Activated B cell treated with CpG ODN at 0.5 μM for 24 hours (primary cell): ENCODE measurements at regions not wholly inside any gene's neighbourhood (a gene's known extent, or its start where the extent isn't known, plus 50 kb on each side); places are given as distances from the start of the nearest gene placed in this dataset.
"Not testable (repeated sequence)": the region's sequence is repeated elsewhere in the genome, so short reads cannot be mapped to it uniquely, and the experiment has no call there.

Experiments used
- ATAC-seq: fragments of 200-7000 bp; cut with Tn5 transposase; one replicate; pipeline ENCODE4 v1.10.0; 2021; ENCODE audit warnings: low read depth, mild to moderate bottlenecking, moderate library complexity
- CTCF ChIA-PET: fragments of 350-600 bp; sonication (Branson Sonifier 250); formaldehyde crosslinking; loops from one replicate; lab custom pipeline; 2021; ENCODE audit warnings: antibody characterized with exemption; lab: Charles Lee
- POLR2A ChIA-PET: fragments of 350-600 bp; sonication (Branson Sonifier 250); formaldehyde crosslinking; loops from one replicate; lab custom pipeline; 2021; ENCODE audit warnings: antibody characterized with exemption; lab: Charles Lee
- DNase-seq: peaks from one replicate; pipeline ENCODE4 v3.0.0; 2022
- H3K27ac Mint-ChIP-seq: one replicate; pipeline ENCODE4 v1.8.0; 2020; ENCODE audit warnings: mixed read lengths
- H3K27me3 Mint-ChIP-seq: one replicate; pipeline ENCODE4 v1.8.0; 2021; ENCODE audit warnings: mixed read lengths
- H3K36me3 Mint-ChIP-seq: one replicate; pipeline ENCODE4 v1.8.0; 2021; ENCODE audit warnings: low read depth, mixed read lengths
- H3K4me1 Mint-ChIP-seq: one replicate; pipeline ENCODE4 v1.8.0; 2021; ENCODE audit warnings: mixed read lengths
- H3K4me3 Mint-ChIP-seq: one replicate; pipeline ENCODE4 v1.8.0; 2020; ENCODE audit warnings: mild to moderate bottlenecking, mixed read lengths
- H3K9me3 Mint-ChIP-seq: one replicate; pipeline ENCODE4 v1.8.0; 2020; ENCODE audit warnings: mixed read lengths
- intact Hi-C: fragments of 100-400 bp; cut with micrococcal nuclease; formaldehyde crosslinking; loops from one replicate; pipeline ENCODE4 v1.15.1; 2024
- TF ChIP-seq, protein P1 (sequence below): fragments of 200-600 bp; IDR thresholded peaks from one replicate; pipeline ENCODE4 v1.8.0; 2022; ENCODE audit warnings: antibody characterized with exemption, mild to moderate bottlenecking

DNA sequence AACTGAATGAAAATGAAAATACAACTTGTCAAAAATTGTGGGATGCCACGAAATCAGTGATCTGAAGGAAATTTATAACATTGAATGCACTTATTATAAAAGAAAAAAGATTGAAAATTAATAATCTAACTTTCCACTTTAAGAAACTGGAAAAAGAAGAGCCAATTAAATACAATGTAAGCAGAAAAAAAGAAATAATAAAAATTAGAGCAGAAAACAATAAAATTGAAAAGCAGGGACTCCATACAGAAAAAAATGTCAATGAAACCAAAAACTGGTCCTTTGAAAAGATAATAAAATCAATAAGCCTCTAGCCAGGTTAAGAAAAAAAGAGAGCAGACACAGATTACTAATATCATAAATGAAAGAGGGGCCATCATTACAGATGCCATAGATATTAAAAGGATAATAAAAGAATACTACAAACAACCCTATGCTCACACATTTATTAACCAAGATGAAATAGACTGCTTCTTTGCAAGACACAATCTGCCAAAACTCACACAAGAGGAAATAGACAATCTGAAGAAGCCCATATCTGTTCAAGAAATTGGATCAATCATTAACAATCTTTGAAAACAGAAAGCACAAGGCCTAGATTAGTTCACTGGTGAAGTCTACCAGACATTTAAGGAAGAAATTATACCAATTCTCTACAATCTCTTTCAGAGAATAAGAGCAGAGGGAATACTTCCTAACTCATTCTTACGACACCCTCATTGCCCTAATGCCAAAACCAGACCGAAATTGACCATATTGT is 233.8 kb upstream of the NEBL start:
- ATAC-seq (no peak), DNase-seq (no peak)
- Mint-ChIP-seq H3K27ac (no peak overlapping the region), H3K27me3 (no peaks in the 10 kb centered on the region), H3K36me3 (no peaks in the 10 kb centered on the region), H3K4me1 (no peaks in the 10 kb centered on the region), H3K9me3 (no peaks in the 10 kb centered on the region), H3K4me3 (no peak overlapping the region)
- intact Hi-C loops = no loop called here
- ChIA-PET CTCF (no interaction called here), POLR2A (no interaction called here)
- TF ChIP-seq, protein P1, sequence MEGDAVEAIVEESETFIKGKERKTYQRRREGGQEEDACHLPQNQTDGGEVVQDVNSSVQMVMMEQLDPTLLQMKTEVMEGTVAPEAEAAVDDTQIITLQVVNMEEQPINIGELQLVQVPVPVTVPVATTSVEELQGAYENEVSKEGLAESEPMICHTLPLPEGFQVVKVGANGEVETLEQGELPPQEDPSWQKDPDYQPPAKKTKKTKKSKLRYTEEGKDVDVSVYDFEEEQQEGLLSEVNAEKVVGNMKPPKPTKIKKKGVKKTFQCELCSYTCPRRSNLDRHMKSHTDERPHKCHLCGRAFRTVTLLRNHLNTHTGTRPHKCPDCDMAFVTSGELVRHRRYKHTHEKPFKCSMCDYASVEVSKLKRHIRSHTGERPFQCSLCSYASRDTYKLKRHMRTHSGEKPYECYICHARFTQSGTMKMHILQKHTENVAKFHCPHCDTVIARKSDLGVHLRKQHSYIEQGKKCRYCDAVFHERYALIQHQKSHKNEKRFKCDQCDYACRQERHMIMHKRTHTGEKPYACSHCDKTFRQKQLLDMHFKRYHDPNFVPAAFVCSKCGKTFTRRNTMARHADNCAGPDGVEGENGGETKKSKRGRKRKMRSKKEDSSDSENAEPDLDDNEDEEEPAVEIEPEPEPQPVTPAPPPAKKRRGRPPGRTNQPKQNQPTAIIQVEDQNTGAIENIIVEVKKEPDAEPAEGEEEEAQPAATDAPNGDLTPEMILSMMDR = no peak

DNA sequence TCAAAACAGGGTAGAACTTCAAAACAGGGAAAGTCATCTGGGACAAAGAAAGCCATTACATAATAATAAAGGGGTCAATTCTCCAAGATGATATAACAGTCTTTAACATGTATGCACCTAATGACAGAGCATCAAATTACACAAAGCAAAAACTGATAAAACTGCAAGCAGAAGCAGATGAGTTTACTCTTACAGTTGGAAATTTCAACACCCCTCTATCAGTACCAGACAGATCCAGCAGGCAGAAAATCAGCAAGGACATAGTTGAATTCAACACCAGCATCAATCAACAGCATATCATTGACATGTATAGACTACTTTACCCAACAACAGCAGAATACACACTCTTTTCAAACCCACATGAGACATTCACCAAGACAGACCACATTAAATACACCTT is 233.0 kb upstream of the NEBL start:
- ChIA-PET POLR2A (no interaction called here), CTCF (no interaction called here)
- intact Hi-C loops = no loop called here
- TF ChIP-seq, protein P1 = no peak
- Mint-ChIP-seq H3K36me3 (no peaks in the 10 kb centered on the region), H3K4me1 (no peaks in the 10 kb centered on the region), H3K27ac (no peak overlapping the region), H3K4me3 (no peak overlapping the region), H3K27me3 (no peaks in the 10 kb centered on the region), H3K9me3 (no peaks in the 10 kb centered on the region)
- ATAC-seq (no peak), DNase-seq (no peak)

DNA sequence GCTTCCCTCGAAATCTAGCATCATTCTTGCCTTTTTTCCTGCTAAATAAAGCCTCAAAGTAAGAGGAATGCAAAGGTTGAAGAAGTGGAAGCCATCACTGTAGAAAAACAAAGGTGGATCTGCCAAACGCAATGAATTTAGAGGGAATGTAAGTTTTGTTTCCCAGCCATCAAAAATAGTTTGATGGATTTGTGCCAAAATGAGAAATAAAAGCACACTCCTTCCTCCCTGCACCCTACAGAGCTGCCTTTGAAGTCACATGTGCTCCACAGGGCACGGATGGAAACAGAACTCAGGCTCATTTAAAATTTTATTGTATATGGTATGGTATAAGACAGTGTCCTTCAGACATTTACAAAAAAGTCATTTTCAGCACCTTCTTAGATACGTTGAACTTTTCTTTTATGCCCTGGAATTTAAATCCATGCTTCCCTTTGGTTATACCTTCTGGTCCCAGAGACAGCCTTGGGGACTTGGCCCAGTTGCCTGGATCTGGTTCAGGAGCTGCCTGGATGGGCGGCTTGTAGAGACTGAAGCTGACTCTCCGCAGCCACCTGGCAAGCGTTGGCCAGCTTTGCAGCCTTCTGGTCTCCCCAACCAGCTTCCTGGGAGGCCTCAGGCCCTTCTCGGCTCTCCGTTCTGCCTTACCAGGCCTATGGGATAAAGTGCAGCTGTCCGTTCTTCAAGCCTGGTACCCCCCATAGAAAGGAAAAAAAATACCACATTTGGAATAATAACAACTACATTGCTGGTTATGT is 228.5 kb upstream of the NEBL start:
- no peaks in the 10 kb centered on the region for H3K4me1 Mint-ChIP-seq
- ATAC-seq (no peak), DNase-seq (no peak)
- no peaks in the 10 kb centered on the region for H3K27me3 Mint-ChIP-seq
- H3K27ac Mint-ChIP-seq = no peak overlapping the region
- intact Hi-C loops = no loop called here
- no peaks in the 10 kb centered on the region for H3K9me3 Mint-ChIP-seq
- POLR2A ChIA-PET = no interaction called here
- CTCF ChIA-PET = no interaction called here
- TF ChIP-seq, protein P1 = no peak
- H3K36me3 Mint-ChIP-seq = no peaks in the 10 kb centered on the region
- H3K4me3 Mint-ChIP-seq = no peak overlapping the region

DNA sequence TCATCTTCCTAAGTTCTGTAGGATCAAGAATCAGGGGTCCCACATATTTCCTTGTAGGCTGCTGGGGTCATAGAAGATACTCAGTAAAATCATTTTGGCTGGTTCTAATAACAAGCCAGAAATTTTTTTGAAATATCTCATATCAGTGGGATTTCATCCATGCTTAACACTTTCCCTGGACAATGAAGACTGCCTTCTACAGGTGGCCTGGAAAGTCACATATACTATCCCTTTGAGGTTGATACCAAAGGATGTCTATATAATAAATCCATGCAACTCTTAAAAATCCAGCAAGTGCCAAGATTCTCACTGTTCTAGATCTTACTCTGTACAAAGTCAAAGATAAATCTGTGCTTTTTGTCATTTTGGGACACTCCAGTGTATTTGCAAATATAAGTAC is 225.8 kb upstream of the NEBL start:
- TF ChIP-seq, protein P1 = no peak
- intact Hi-C loops = no loop called here
- no peaks in the 10 kb centered on the region for H3K27me3 Mint-ChIP-seq

DNA sequence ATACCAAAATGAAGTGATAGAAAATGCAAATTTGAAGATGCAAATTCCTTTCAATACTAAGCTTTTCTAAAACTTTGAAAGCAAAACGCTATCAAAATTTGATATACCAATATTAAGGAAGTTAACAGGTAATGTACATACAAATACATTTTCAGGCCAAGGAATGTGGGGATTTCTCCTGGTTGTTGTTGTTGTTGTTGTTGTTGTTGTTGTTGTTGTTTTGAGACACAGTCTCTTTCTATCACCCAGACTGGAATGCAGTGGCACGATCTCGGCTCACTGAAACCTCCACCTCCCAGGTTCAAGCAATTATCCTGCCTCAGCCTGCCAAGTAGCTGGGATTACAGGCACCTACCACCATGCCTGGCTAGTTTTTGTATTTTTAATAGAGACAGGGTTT is 224.7 kb upstream of the NEBL start:
- H3K36me3 Mint-ChIP-seq, H3K4me1 Mint-ChIP-seq, POLR2A ChIA-PET, H3K27me3 Mint-ChIP-seq, DNase-seq, CTCF ChIA-PET, H3K4me3 Mint-ChIP-seq, intact Hi-C loops, H3K27ac Mint-ChIP-seq, ATAC-seq, H3K9me3 Mint-ChIP-seq: not testable (repeated sequence)

More for the DNA sequence above, 225.8 kb upstream of the NEBL start:
- Mint-ChIP-seq H3K36me3 (no peaks in the 10 kb centered on the region), H3K27ac (no peak overlapping the region), H3K4me1 (no peaks in the 10 kb centered on the region), H3K4me3 (no peak overlapping the region), H3K9me3 (no peaks in the 10 kb centered on the region)
- ChIA-PET CTCF (no interaction called here), POLR2A (no interaction called here)
- ATAC-seq = no peak
- no peak for DNase-seq
